ENCODE measurements at regions not wholly inside any gene's neighbourhood (a gene's known extent, or its start where the extent isn't known, plus 50 kb on each side); places are given as distances from the start of the nearest gene placed in this dataset.

- ChIA-PET CTCF (no interaction called here), POLR2A (no interaction called here)
- Mint-ChIP-seq H3K27me3 (ENCODE audit: insufficient read depth, unreplicated experiment) (no peaks in the 10 kb centered on the region), H3K9me3 (ENCODE audit: unreplicated experiment) (no peaks in the 10 kb centered on the region), H3K36me3 (ENCODE audit: insufficient read depth, unreplicated experiment) (no peaks in the 10 kb centered on the region), H3K4me3 (ENCODE audit: unreplicated experiment) (no peak overlapping the region), H3K27ac (ENCODE audit: unreplicated experiment) (no peak overlapping the region), H3K4me1 (ENCODE audit: low read depth, unreplicated experiment) (no peaks in the 10 kb centered on the region)
- Histone ChIP-seq H3K36me3 (ENCODE audit: control insufficient read depth, insufficient read depth, low read length) (no peaks in the 10 kb centered on the region), H3K9me3 (no peaks in the 10 kb centered on the region), H3K4me1 (no peaks in the 10 kb centered on the region), H3K4me3 (ENCODE audit: low read depth, low read length) (no peak overlapping the region), H3K27me3 (replicated peaks; ENCODE audit: control insufficient read depth, insufficient read depth, low read length) (no peaks in the 10 kb centered on the region)
- intact Hi-C loops (cut with micrococcal nuclease; ENCODE audit: unreplicated experiment) = no loop called here
- TF ChIP-seq CTCF (IDR thresholded peaks at IDR 0.05; ENCODE audit: insufficient read depth in 1 of 2, low read depth in 1 of 2, low read length in 1 of 2, severe bottlenecking in 1 of 2, unreplicated experiment in 1 of 2) = no peak
- BruUV-seq (replicated peaks) = no TSS peak
- DNase-seq = no peak
Observed at GRCh38 chr10:121296378-121296777, 301.9 kb downstream of the FGFR2 start.

DNA sequence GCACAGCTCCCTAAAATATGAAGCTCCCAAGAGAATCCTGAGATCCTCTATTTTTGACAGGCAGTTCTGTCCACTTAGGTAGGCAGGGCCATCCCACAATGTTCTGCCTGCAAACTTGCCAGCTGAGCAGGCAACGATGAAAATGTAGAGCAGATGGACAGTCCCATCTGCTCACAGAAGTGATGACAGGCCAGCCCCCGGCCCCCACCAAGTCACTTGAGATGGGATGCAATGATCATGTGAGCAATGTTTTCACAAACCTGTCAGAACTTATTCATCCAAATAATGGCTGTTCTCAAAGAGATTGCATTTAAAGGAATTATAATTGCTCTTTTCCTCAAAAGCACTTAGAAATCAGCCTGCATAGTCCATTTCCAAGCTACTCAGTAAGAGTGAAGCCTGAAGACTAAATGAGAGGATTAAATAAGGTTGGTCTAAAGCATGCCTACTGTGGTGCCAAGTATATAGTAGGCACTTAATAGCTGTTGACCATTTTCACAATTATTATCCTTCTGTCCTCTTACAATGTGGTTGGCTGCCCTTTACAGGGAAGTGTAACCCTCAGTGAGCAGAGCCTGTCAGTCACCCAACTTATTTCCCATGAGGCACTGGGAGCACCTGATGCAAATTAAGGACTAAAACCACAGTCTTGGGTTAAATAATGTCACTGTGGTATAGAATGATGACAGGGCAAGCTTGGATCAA lies 301.2 kb downstream of the FGFR2 start:
- ChIA-PET CTCF (no interaction called here), POLR2A (no interaction called here)
- no peak for DNase-seq
- TF ChIP-seq CTCF (IDR thresholded peaks at IDR 0.05; ENCODE audit: insufficient read depth in 1 of 2, low read depth in 1 of 2, low read length in 1 of 2, severe bottlenecking in 1 of 2, unreplicated experiment in 1 of 2) = no peak
- Mint-ChIP-seq H3K27ac (ENCODE audit: unreplicated experiment) (no peak overlapping the region), H3K4me1 (ENCODE audit: low read depth, unreplicated experiment) (no peaks in the 10 kb centered on the region), H3K36me3 (ENCODE audit: insufficient read depth, unreplicated experiment) (no peaks in the 10 kb centered on the region), H3K9me3 (ENCODE audit: unreplicated experiment) (no peaks in the 10 kb centered on the region), H3K27me3 (ENCODE audit: insufficient read depth, unreplicated experiment) (no peaks in the 10 kb centered on the region), H3K4me3 (ENCODE audit: unreplicated experiment) (no peak overlapping the region)
- Histone ChIP-seq H3K9me3 (no peaks in the 10 kb centered on the region), H3K4me3 (ENCODE audit: low read depth, low read length) (no peak overlapping the region), H3K36me3 (ENCODE audit: control insufficient read depth, insufficient read depth, low read length) (no peaks in the 10 kb centered on the region), H3K4me1 (no peaks in the 10 kb centered on the region), H3K27me3 (replicated peaks; ENCODE audit: control insufficient read depth, insufficient read depth, low read length) (no peaks in the 10 kb centered on the region)
- BruUV-seq (replicated peaks) = no TSS peak
- intact Hi-C loops (cut with micrococcal nuclease; ENCODE audit: unreplicated experiment) = no loop called here

DNA sequence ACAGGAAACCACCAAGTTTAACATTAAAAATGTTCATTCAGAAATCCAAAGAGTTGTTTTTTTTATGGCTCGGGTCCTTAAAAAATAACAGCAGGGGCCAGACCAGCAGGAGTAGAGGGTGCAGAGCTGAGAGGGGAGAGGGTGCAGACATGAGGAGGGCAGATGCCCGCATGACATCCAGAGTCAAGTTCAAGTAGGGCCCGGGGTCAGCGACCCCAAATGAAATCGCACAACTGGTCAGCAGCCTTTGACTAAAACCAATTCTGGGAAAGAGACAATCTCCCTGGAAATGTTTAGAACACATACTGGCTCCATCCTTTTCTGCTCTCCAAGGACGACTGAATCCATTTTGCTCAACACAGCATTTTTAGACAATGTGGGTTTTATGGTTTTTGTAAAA lies 297.5 kb downstream of the FGFR2 start:
- POLR2A ChIA-PET = no interaction called here
- DNase-seq = no peak
- intact Hi-C loops (cut with micrococcal nuclease; ENCODE audit: unreplicated experiment) = loop anchor here (10.0 kb wide), 1 partner anchor 116 kb away; no protein-coding TSS in a partner anchor
- Mint-ChIP-seq H3K4me1 (ENCODE audit: low read depth, unreplicated experiment) (peaks cover 5% of the 10 kb centered on the region), H3K9me3 (ENCODE audit: unreplicated experiment) (no peaks in the 10 kb centered on the region), H3K27ac (ENCODE audit: unreplicated experiment) (no peak overlapping the region), H3K36me3 (ENCODE audit: insufficient read depth, unreplicated experiment) (no peaks in the 10 kb centered on the region), H3K4me3 (ENCODE audit: unreplicated experiment) (no peak overlapping the region), H3K27me3 (ENCODE audit: insufficient read depth, unreplicated experiment) (no peaks in the 10 kb centered on the region)
- peaks cover 8% of the 10 kb centered on the region; the same call in 1 of the 2 replicates for H3K4me1 ChIP-seq
- no peaks in the 10 kb centered on the region for H3K9me3 ChIP-seq
- no peak for TF ChIP-seq CTCF (IDR thresholded peaks at IDR 0.05; ENCODE audit: insufficient read depth in 1 of 2, low read depth in 1 of 2, low read length in 1 of 2, severe bottlenecking in 1 of 2, unreplicated experiment in 1 of 2)
- CTCF ChIA-PET = no interaction called here
- no peak overlapping the region for H3K4me3 ChIP-seq (ENCODE audit: low read depth, low read length)
- no TSS peak for BruUV-seq (replicated peaks)
- no peaks in the 10 kb centered on the region for H3K27me3 ChIP-seq (replicated peaks; ENCODE audit: control insufficient read depth, insufficient read depth, low read length)
- no peaks in the 10 kb centered on the region for H3K36me3 ChIP-seq (ENCODE audit: control insufficient read depth, insufficient read depth, low read length)
